HepG2 (cell line): ENCODE measurements at regions not wholly inside any gene's neighbourhood (a gene's known extent, or its start where the extent isn't known, plus 50 kb on each side); places are given as distances from the start of the nearest gene placed in this dataset.

ENCODE experiments used
- ATAC-seq: fragments of 200-7000 bp; cut with Tn5 transposase; 3 replicates; pipeline ENCODE4 v1.9.1; 2020; ENCODE audit warnings: mild to moderate bottlenecking, moderate library complexity
- BruUV-seq: library from RNA; stranded (reverse); fragments of 400-500 nt; replicated peaks from 2 replicates; lab custom pipeline; 2021; lab: Mats Ljungman, UMichigan
- CTCF ChIA-PET: fragments of 300-600 bp; formaldehyde crosslinking; extraction: SDS; loops from one replicate; lab custom pipeline; 2021; ENCODE audit warnings: low total read pairs, inconsistent platforms, low intra/inter-chr PET ratio; lab: Yijun Ruan, JAX
- POLR2A ChIA-PET: fragments of 350-600 bp; sonication (Branson Sonifier 250); formaldehyde crosslinking; loops from one replicate; lab custom pipeline; 2020; ENCODE audit warnings: antibody characterized with exemption, inconsistent platforms; lab: Yijun Ruan, JAX
- DNase-seq: peaks from one replicate; pipeline ENCODE4 v3.0.0-alpha.2; 2015; ENCODE audit warnings: low spot score
- FAIRE-seq: peaks from 3 replicates; lab custom pipeline; 2011; peaks lifted over from hg19 to GRCh38; lab: Jason Lieb, UNC
- H2AFZ ChIP-seq: one replicate; pipeline ENCODE4 v1.6.1; 2011; ENCODE audit warnings: low read length, inconsistent platforms
- H3K27ac ChIP-seq: fragments of 300-600 bp; 3 replicates; pipeline ENCODE4 v1.8.0; 2011; ENCODE audit warnings: mixed run types, mild to moderate bottlenecking, mixed read lengths, low read length, inconsistent platforms; ENCODE audit not compliant: insufficient read depth; ENCODE audit errors: extremely low read length
- H3K27me3 ChIP-seq, 2 experiments: fragments of 200-600 bp in 1 of 2; 2 replicates in 1 of 2; 3 replicates in 1 of 2; pipeline versions ENCODE4 v1.6.0 to v1.8.0; 2011; ENCODE audit warnings: low read length in 2 of 2, mild to moderate bottlenecking in 2 of 2, moderate library complexity in 2 of 2, inconsistent platforms in 1 of 2; ENCODE audit not compliant: insufficient read depth in 2 of 2, control insufficient read depth in 1 of 2
- H3K36me3 ChIP-seq, 2 experiments: fragments of 200-600 bp in 1 of 2; replicated peaks in 1 of 2; 2 replicates in 1 of 2; 3 replicates in 1 of 2; pipeline versions ENCODE4 v1.5.1 to v1.8.0; 2011; ENCODE audit warnings: low read length in 2 of 2, inconsistent platforms in 1 of 2; ENCODE audit not compliant: insufficient read depth in 2 of 2, control insufficient read depth in 1 of 2
- H3K4me1 ChIP-seq: 2 replicates; pipeline ENCODE4 v1.5.1; 2012; ENCODE audit warnings: low read length, inconsistent platforms; ENCODE audit not compliant: insufficient read depth
- H3K4me2 ChIP-seq: 2 replicates; pipeline ENCODE4 v1.6.0; 2011; ENCODE audit warnings: low read depth, low read length, inconsistent platforms
- H3K4me3 ChIP-seq, 3 experiments: fragments of 200-600 bp in 1 of 3; sonication (generic), shearing (Covaris generic) in 1 of 3; replicated peaks in 1 of 3; 2 replicates each; pipeline ENCODE4 v1.5.1; 2011 to 2016; ENCODE audit warnings: low read length in 3 of 3, inconsistent platforms in 2 of 3, low read depth in 2 of 3, mild to moderate bottlenecking in 2 of 3, control low read depth in 1 of 3, mixed read lengths in 1 of 3; ENCODE audit not compliant: insufficient read depth in 1 of 3
- H3K79me2 ChIP-seq: one replicate; pipeline ENCODE4 v1.6.1; 2011; ENCODE audit warnings: low read length, inconsistent platforms; ENCODE audit not compliant: insufficient read depth
- H3K9ac ChIP-seq: 2 replicates; pipeline ENCODE4 v1.6.0; 2011; ENCODE audit warnings: mild to moderate bottlenecking, low read depth, low read length, inconsistent platforms; ENCODE audit not compliant: insufficient read depth
- H3K9me3 ChIP-seq: 2 replicates; pipeline ENCODE4 v1.5.1; 2012; ENCODE audit warnings: mild to moderate bottlenecking, low read length
- H4K20me1 ChIP-seq: 2 replicates; pipeline ENCODE4 v1.6.0; 2011; ENCODE audit warnings: inconsistent platforms, mild to moderate bottlenecking, low read length, moderate library complexity; ENCODE audit not compliant: insufficient read depth
- ATF7 ChIP-seq, 2 experiments: fragments of 450-650 bp in 1 of 2; sonication (generic) in 1 of 2; formaldehyde crosslinking in 1 of 2; IDR thresholded peaks; 2 replicates each; pipeline versions ENCODE4 v1.4.0 to v1.6.1; 2016 to 2020; ENCODE audit warnings: antibody characterized with exemption in 1 of 2, mild to moderate bottlenecking in 1 of 2, missing genetic modification reagents in 1 of 2
- KDM5A ChIP-seq: fragments of 200-600 bp; sonication (generic); IDR thresholded peaks from 2 replicates; pipeline ENCODE4 v1.7.0; 2018; ENCODE audit warnings: antibody characterized with exemption, mild to moderate bottlenecking, low read length, borderline replicate concordance
- MTA1 ChIP-seq: sonication (generic); formaldehyde crosslinking; IDR thresholded peaks from 2 replicates; pipeline ENCODE4 v1.4.0; 2020; ENCODE audit warnings: missing genetic modification reagents, mild to moderate bottlenecking, borderline replicate concordance
- NBN ChIP-seq: fragments of 450-650 bp; conservative IDR thresholded peaks from 2 replicates; pipeline ENCODE4 v1.6.1; 2017
- WGBS: methylation state at CpG from one replicate; pipeline ENCODE4 v1.1.6; 2017; ENCODE audit warnings: low lambda C conversion rate; 5-methylcytosine and 5-hydroxymethylcytosine counted together
- in situ Hi-C: cut with HindIII; loops from 2 replicates; pipeline ENCODE4 v1.10.0; 2017; ENCODE audit warnings: low pct_unique_long_range_greater_than_20kb; ENCODE audit not compliant: extremely low pct_ligation_motif_present
- intact Hi-C: fragments of 100-400 bp; cut with micrococcal nuclease; formaldehyde crosslinking; loops from one replicate; pipeline ENCODE4 v1.10.0; 2022; ENCODE audit not compliant: unreplicated experiment
- TF ChIP-seq, protein P1 (sequence below), 2 experiments: sonication (generic) in 1 of 2; formaldehyde crosslinking in 1 of 2; IDR thresholded peaks; 2 replicates each; pipeline versions ENCODE4 v1.5.1 to v1.6.1; 2011 to 2020; ENCODE audit warnings: borderline replicate concordance in 1 of 2, low read depth in 1 of 2, low read length in 1 of 2, mild to moderate bottlenecking in 1 of 2, missing genetic modification reagents in 1 of 2, moderate library complexity in 1 of 2
- TF ChIP-seq, protein P2 (sequence below), 2 experiments: sonication (generic) in 1 of 2; formaldehyde crosslinking in 1 of 2; IDR thresholded peaks; 2 replicates each; pipeline versions ENCODE4 v1.6.1 to v1.9.0; 2014 to 2022; ENCODE audit warnings: antibody characterized with exemption in 1 of 2, borderline replicate concordance in 1 of 2, inconsistent platforms in 1 of 2, low read depth in 1 of 2, missing genetic modification reagents in 1 of 2
- TF ChIP-seq, protein P3 (sequence below): IDR thresholded peaks from 2 replicates; pipeline ENCODE4 v1.6.1; 2016; ENCODE audit warnings: low read depth, control low read depth
- TF ChIP-seq, protein P4 (sequence below): sonication (generic); formaldehyde crosslinking; IDR thresholded peaks from 2 replicates; pipeline ENCODE4 v1.5.0; 2020; ENCODE audit warnings: mild to moderate bottlenecking, missing genetic modification reagents

DNA sequence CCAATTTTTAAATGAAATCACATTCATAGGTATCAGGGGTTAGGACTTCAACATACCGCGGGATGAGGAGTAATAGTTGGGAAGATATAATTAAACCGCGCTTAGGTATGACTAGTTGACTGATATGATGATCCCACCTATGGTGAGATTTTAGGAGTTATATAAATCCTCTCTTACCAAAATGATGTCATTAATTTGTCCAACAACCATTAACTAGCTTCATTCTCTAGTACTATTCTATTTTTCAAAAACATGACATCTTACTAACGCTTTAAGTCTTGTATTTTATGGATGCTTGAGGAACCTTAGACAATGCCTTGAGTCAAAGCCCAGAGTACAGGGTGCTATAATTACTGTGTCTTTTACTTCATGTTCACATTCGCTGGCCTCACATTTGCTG lies 59.6 kb upstream of the PIK3R1 start:
- CTCF ChIA-PET = no interaction called here
- Histone ChIP-seq H3K9ac (no peak overlapping the region), H3K27ac (no peak overlapping the region), H3K79me2 (no peaks in the 10 kb centered on the region), H2AFZ (no peak overlapping the region), H3K27me3 (peaks cover 0 to 9% of the 10 kb centered on the region in 2 experiments; a peak in 3 of 5 replicates), H3K9me3 (no peaks in the 10 kb centered on the region), H3K36me3 (no peaks in the 10 kb centered on the region), H3K4me2 (no peak overlapping the region)
- no TSS peak for BruUV-seq
- POLR2A ChIA-PET = no interaction called here
- FAIRE-seq = no peak
- WGBS = 80% methylated on average over 6 of the region's 6 CpGs
- ATAC-seq = no peak
- no peak for DNase-seq
- TF ChIP-seq, protein P1, sequence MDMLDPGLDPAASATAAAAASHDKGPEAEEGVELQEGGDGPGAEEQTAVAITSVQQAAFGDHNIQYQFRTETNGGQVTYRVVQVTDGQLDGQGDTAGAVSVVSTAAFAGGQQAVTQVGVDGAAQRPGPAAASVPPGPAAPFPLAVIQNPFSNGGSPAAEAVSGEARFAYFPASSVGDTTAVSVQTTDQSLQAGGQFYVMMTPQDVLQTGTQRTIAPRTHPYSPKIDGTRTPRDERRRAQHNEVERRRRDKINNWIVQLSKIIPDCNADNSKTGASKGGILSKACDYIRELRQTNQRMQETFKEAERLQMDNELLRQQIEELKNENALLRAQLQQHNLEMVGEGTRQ (IDR thresholded peaks at IDR 0.05; ENCODE audit: low read depth, low read length) = no peak
- TF ChIP-seq, protein P1 (CRISPR knock-in tag; IDR thresholded peaks at IDR 0.05; ENCODE audit: borderline replicate concordance) = no peak
- TF ChIP-seq, protein P2, sequence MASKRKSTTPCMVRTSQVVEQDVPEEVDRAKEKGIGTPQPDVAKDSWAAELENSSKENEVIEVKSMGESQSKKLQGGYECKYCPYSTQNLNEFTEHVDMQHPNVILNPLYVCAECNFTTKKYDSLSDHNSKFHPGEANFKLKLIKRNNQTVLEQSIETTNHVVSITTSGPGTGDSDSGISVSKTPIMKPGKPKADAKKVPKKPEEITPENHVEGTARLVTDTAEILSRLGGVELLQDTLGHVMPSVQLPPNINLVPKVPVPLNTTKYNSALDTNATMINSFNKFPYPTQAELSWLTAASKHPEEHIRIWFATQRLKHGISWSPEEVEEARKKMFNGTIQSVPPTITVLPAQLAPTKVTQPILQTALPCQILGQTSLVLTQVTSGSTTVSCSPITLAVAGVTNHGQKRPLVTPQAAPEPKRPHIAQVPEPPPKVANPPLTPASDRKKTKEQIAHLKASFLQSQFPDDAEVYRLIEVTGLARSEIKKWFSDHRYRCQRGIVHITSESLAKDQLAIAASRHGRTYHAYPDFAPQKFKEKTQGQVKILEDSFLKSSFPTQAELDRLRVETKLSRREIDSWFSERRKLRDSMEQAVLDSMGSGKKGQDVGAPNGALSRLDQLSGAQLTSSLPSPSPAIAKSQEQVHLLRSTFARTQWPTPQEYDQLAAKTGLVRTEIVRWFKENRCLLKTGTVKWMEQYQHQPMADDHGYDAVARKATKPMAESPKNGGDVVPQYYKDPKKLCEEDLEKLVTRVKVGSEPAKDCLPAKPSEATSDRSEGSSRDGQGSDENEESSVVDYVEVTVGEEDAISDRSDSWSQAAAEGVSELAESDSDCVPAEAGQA (IDR thresholded peaks at IDR 0.05; ENCODE audit: low read depth) = no peak
- TF ChIP-seq, protein P2 (CRISPR knock-in tag; IDR thresholded peaks at IDR 0.05; ENCODE audit: borderline replicate concordance) = no peak
- no peak for TF ChIP-seq MTA1
- TF ChIP-seq, protein P3, sequence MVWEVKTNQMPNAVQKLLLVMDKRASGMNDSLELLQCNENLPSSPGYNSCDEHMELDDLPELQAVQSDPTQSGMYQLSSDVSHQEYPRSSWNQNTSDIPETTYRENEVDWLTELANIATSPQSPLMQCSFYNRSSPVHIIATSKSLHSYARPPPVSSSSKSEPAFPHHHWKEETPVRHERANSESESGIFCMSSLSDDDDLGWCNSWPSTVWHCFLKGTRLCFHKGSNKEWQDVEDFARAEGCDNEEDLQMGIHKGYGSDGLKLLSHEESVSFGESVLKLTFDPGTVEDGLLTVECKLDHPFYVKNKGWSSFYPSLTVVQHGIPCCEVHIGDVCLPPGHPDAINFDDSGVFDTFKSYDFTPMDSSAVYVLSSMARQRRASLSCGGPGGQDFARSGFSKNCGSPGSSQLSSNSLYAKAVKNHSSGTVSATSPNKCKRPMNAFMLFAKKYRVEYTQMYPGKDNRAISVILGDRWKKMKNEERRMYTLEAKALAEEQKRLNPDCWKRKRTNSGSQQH (CRISPR knock-in tag) = no peak
- no peak for TF ChIP-seq KDM5A
- no peak for TF ChIP-seq NBN
- peak; percentile 73 for TF ChIP-seq ATF7 (IDR thresholded peaks at IDR 0.05)
- no peak for TF ChIP-seq ATF7 (CRISPR knock-in tag; IDR thresholded peaks at IDR 0.05)
- TF ChIP-seq, protein P4, sequence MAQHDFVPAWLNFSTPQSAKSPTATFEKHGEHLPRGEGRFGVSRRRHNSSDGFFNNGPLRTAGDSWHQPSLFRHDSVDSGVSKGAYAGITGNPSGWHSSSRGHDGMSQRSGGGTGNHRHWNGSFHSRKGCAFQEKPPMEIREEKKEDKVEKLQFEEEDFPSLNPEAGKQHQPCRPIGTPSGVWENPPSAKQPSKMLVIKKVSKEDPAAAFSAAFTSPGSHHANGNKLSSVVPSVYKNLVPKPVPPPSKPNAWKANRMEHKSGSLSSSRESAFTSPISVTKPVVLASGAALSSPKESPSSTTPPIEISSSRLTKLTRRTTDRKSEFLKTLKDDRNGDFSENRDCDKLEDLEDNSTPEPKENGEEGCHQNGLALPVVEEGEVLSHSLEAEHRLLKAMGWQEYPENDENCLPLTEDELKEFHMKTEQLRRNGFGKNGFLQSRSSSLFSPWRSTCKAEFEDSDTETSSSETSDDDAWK (CRISPR knock-in tag) = no peak
- TF ChIP-seq, all 625 proteins: peak for 1
- intact Hi-C loops (no loop called here), in situ Hi-C loops (no loop called here)
- H3K4me3 ChIP-seq = no peak overlapping the region
- H4K20me1 ChIP-seq = no peaks in the 10 kb centered on the region
- no peaks in the 10 kb centered on the region for H3K4me1 ChIP-seq
